ENCODE measurements at regions not wholly inside any gene's neighbourhood (a gene's known extent, or its start where the extent isn't known, plus 50 kb on each side); places are given as distances from the start of the nearest gene placed in this dataset.

- TF ChIP-seq CTCF (IDR thresholded peaks at IDR 0.05) = no peak
- TF ChIP-seq POLR2A (IDR thresholded peaks at IDR 0.05) = no peak
- no peak for TF ChIP-seq POLR2AphosphoS5 (IDR thresholded peaks at IDR 0.05)
These were observed 2101.0 kb downstream of the NCAM2 start for GRCh38 chr21:23099185-23099584.

All from breast epithelium (tissue), 3 donors.